Liver (tissue), 3 donors: ENCODE measurements at regions not wholly inside any gene's neighbourhood (a gene's known extent, or its start where the extent isn't known, plus 50 kb on each side); places are given as distances from the start of the nearest gene placed in this dataset.

ENCODE experiments used
- CTCF ChIP-seq: fragments of 150-350 bp; IDR thresholded peaks from 2 replicates; pipeline ENCODE4 v1.5.1; 2017; ENCODE audit warnings: improper control_type of control experiment, low read depth, low read length; ENCODE audit not compliant: missing input control
- FOXA1 ChIP-seq: IDR thresholded peaks from 2 replicates; pipeline ENCODE4 v1.6.1; 2016; ENCODE audit warnings: antibody characterized with exemption
- HNF4G ChIP-seq: IDR thresholded peaks from 2 replicates; pipeline ENCODE4 v1.6.1; 2016; ENCODE audit warnings: antibody characterized with exemption
- TAF1 ChIP-seq: conservative IDR thresholded peaks from 2 replicates; pipeline ENCODE4 v1.6.1; 2016; ENCODE audit warnings: antibody characterized with exemption, mild to moderate bottlenecking
- donor health status: healthy.
- donor health status: healthy.

GRCh38 chr4:106830879-106831278 lies 205.2 kb downstream of the DKK2 start:
- TF ChIP-seq CTCF: no peak
- no peak for TF ChIP-seq TAF1
- TF ChIP-seq FOXA1: no peak
- no peak for TF ChIP-seq HNF4G
